CMK (cell line): ENCODE measurements at regions not wholly inside any gene's neighbourhood (a gene's known extent, or its start where the extent isn't known, plus 50 kb on each side); places are given as distances from the start of the nearest gene placed in this dataset.
"Not testable (repeated sequence)": the region's sequence is repeated elsewhere in the genome, so short reads cannot be mapped to it uniquely, and the experiment has no call there.

Experiments used
- DNase-seq: peaks from one replicate; pipeline ENCODE4 v3.0.0-alpha.2; 2010; ENCODE audit warnings: low read depth

GRCh38 chr6:168825226-168826077, 384.5 kb downstream of the SMOC2 start:
- no peak for DNase-seq

- DNase-seq = no peak
These were observed 382.6 kb downstream of the SMOC2 start for GRCh38 chr6:168823397-168824212.

GRCh38 chr6:168822376-168822775, 381.4 kb downstream of the SMOC2 start:
- DNase-seq = no peak

- no peak for DNase-seq
These were observed 378.6 kb downstream of the SMOC2 start for GRCh38 chr6:168819546-168819945.

GRCh38 chr6:168817558-168818159, 376.7 kb downstream of the SMOC2 start:
- DNase-seq = no peak

GRCh38 chr6:168815229-168815628, 374.2 kb downstream of the SMOC2 start:
- no peak for DNase-seq

- DNase-seq = no peak
These were observed 367.2 kb downstream of the SMOC2 start for GRCh38 chr6:168808232-168808631.

GRCh38 chr6:168804331-168804730, 363.3 kb downstream of the SMOC2 start:
- no peak for DNase-seq

GRCh38 chr6:168803874-168804273, 362.9 kb downstream of the SMOC2 start:
- no peak for DNase-seq

- DNase-seq = no peak
These were observed 358.1 kb downstream of the SMOC2 start for GRCh38 chr6:168799067-168799466.

- no peak for DNase-seq
These were observed 355.1 kb downstream of the SMOC2 start for GRCh38 chr6:168796106-168796505.

- DNase-seq = not testable (repeated sequence)
These were observed 354.6 kb downstream of the SMOC2 start for GRCh38 chr6:168795611-168796010.

GRCh38 chr6:168794491-168794890, 353.5 kb downstream of the SMOC2 start:
- no peak for DNase-seq

GRCh38 chr6:168793649-168794048, 352.7 kb downstream of the SMOC2 start:
- DNase-seq = no peak

- no peak for DNase-seq
These were observed 350.9 kb downstream of the SMOC2 start for GRCh38 chr6:168791917-168792316.

GRCh38 chr6:168789699-168790098, 348.7 kb downstream of the SMOC2 start:
- DNase-seq = no peak

- DNase-seq = no peak
These were observed 344.9 kb downstream of the SMOC2 start for GRCh38 chr6:168785720-168786511.

GRCh38 chr6:168784426-168784825, 343.4 kb downstream of the SMOC2 start:
- no peak for DNase-seq

GRCh38 chr6:168783720-168784119, 342.7 kb downstream of the SMOC2 start:
- DNase-seq = no peak

GRCh38 chr6:168782187-168782751, 341.3 kb downstream of the SMOC2 start:
- no peak for DNase-seq

GRCh38 chr6:168778201-168778600, 337.2 kb downstream of the SMOC2 start:
- no peak for DNase-seq

GRCh38 chr6:168774381-168774780, 333.4 kb downstream of the SMOC2 start:
- DNase-seq = no peak
